ENCODE measurements at regions not wholly inside any gene's neighbourhood (a gene's known extent, or its start where the extent isn't known, plus 50 kb on each side); places are given as distances from the start of the nearest gene placed in this dataset.

GRCh38 chr2:104930732-104931131 is 76.8 kb downstream of the POU3F3 start:
- TF ChIP-seq CTCF (IDR thresholded peaks at IDR 0.05) (no peak), ZFX (IDR thresholded peaks at IDR 0.05; ENCODE audit: borderline replicate concordance) (no peak)

Measured in 22Rv1 (cell line).